ENCODE measurements at regions not wholly inside any gene's neighbourhood (a gene's known extent, or its start where the extent isn't known, plus 50 kb on each side); places are given as distances from the start of the nearest gene placed in this dataset.
"Not testable (repeated sequence)": the region's sequence is repeated elsewhere in the genome, so short reads cannot be mapped to it uniquely, and the experiment has no call there.

DNA sequence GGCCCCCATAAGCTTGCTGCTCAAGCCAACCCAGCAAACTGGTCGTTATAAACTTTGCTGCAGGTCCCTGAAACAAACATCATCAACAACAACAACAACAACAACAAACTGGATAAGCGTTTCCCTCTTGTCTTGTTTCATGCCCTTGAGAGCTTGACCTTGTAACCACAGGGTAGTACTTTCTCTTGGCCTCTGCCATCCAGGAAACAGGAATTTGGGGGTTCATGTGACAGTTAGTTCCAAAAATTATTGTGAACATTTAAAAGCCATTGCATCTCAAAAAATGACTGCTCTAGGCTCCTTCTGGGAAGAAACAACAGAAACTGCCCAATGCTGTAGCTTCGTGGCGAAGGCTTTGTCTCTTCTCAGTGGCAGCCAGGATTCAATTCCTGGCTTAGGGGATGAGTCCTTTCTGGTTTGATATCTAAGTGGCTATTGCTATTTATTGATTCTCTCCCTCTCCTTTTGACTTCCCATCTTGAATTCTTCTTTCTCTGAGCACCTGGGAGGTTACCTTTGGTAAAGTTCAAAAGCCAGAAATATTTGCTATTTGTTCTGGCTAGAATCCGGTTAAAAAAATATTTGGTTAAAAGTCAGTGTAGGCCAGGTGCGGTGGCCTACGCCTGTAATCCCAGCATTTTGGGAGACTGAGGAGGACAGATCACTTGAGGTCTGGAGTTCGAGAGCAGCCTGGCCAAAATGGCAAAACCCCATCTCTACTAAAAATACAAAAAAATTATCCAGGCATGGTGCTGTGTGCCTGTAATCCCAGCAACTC, 52.0 kb upstream of the CPM start:
- no peak for DNase-seq

DNA sequence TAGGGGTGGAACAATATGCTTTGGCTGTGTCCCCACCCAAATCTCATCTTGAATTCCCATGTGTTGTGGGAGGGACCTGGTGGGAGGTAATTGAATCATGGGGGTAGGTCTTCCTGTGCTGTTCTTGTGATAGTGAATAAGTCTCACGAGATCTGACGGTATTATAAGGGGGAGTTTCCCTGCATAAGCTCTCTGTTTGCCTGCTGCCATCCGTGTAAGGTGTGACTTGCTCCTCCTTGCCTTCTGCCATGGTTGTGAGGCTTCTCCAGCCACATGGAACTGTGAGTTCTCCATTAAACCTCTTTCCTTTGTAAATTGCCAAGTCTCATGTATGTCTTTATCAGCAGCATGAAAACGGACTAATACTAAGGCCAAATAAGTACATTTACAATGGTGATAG, 64.6 kb upstream of the CPM start:
- not testable (repeated sequence) for DNase-seq

- DNase-seq, result no peak
Observed at GRCh38 chr12:68998041-68998440, 65.1 kb upstream of the CPM start.

DNA sequence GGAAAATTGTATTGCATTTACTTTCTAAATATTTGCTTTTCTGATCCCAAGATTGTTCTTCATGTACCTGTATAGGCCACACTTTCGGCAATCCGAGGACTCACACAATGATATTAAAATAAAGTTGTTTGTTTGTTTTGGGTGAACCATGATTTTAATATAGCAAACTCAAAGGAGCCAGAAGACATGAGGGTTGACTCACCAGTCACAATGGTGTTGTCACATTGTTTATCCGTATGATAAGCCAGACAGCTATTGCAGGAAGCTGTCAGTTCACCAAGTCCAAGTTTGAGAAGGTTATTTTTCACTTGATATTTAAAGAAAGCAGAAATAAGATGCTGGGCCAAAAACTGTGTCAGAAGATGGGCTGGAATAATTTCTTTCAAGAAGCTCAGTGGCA, 67.1 kb upstream of the CPM start:
- DNase-seq, result no peak

- no peak for DNase-seq
Observed at GRCh38 chr12:69000540-69001243, 67.7 kb upstream of the CPM start.

GRCh38 chr12:69001251-69001650, 68.3 kb upstream of the CPM start:
- DNase-seq, result no peak

GRCh38 chr12:69002969-69003368, 70.0 kb upstream of the CPM start:
- no peak for DNase-seq

DNA sequence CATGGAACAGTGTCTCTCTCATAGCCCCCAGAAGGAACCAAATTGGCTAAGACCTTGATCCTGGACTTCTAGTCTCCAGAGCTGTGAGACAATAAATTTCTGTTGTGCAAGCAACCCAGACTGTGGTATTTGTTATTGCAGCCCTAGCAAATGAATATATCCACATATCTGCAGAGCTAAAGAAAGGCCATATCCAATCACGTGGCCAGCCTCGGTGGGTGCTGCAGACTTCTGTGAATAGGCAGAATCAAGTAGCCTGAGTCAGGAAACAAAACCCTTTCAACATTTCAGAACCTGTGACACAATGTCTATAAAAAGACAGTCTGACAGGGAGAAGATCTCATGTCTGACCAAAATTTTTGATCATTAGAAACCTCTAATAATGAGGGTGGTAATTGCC, 71.0 kb upstream of the CPM start:
- DNase-seq, result no peak

DNA sequence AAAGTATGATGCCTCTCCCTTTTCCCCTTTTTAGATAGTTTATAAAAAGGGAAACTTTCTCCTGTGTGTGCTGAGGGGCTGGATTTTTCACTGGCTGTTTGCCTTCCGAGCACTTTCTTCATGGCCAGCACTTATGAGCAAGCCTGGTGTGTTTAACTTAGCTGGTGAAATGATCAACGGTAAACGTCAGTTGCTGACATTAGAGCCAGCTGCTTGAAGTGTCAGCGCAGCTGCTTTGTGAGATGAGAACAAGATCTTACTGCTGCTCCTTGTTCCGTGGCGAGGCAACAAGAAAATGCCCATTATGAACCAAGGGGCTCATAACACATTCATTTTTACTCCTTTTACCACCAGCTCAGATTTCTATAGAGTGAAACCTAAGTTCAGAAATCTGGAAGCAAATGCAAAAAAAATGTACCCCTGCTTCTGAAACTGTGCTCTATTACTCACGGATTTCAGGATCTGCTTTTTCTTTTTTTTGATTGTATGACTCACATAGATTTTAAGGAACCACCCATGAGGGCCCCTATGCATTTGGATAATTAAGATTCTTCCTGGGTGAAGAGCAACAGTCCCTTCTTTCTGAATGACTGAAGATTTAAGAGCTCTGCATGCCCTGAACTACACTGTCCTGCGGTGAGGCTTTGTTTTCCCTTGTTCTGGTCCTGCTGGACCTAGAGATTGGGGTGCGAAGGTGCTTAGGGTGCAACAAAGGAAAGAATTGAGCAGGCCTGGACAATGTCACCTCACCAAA, 74.3 kb upstream of the CPM start:
- peak; percentile 66 to 77 for DNase-seq

DNA sequence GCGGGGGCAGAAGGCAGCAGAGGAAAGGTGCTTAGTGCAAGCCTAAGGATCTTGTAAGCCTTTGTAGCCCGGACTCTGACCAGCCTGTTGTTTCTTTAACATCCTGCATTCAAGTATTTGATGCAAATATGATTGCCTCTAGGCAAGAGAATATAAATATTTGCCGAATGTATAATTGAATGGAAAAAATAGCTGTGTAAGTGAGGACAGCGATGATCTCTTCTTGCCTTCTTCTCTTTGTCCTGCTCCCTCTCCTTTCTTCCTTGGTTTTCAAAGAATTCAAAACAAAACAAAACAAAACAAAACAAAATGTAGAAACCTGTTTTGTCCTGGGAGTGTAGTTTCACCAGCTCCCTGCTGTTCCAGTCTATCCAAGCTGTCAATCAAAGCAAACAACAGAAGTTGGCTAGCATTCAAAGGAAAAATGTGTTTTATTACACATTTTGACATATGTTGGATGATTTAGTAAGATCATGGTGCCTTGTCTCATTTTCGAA, 74.9 kb upstream of the CPM start:
- DNase-seq, result peak; percentile 7 to 17

- DNase-seq, result no peak
Observed at GRCh38 chr12:69008520-69008919, 75.5 kb upstream of the CPM start.

DNA sequence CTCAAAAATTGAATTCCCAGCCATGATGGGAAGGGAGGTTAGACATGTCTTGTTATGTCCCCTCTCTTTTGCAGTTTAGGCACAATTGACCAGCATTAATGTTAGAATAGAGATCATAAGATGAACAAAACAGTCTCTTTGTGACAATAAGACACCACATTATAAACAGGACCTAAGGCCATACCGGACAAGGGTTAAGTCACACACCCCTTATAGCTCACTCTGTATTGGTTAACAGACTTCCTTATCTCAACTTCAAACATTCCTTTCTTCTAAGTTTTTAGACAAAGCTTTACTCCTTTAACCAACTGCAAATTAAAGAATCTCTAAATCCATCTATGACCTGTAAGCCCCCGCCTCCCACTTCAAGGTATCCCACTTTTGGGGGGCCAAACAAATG, 81.1 kb upstream of the CPM start:
- DNase-seq, result no peak

DNA sequence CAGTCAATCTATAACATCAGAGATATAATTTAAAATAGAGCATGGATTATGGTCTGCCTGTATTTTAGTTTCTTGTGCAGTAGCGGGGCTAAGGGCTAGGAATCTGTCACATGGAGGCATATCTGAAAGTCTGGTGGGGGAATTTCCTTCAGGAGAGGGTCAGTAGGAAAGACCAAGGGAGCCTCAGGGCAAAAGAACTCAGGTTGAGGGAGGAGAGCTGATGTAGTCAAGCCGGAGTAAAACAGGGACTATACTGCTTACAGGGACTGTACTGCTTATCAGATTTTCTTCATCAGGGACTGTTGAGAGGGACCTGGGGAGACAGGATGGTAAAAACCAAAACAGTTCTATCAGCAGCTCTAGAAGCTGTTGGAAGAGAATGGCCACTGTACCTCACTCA, 82.0 kb upstream of the CPM start:
- DNase-seq, result no peak

- DNase-seq, result no peak
Observed at GRCh38 chr12:69015831-69016230, 82.9 kb upstream of the CPM start.

- no peak for DNase-seq
Observed at GRCh38 chr12:69019082-69019481, 86.1 kb upstream of the CPM start.

DNA sequence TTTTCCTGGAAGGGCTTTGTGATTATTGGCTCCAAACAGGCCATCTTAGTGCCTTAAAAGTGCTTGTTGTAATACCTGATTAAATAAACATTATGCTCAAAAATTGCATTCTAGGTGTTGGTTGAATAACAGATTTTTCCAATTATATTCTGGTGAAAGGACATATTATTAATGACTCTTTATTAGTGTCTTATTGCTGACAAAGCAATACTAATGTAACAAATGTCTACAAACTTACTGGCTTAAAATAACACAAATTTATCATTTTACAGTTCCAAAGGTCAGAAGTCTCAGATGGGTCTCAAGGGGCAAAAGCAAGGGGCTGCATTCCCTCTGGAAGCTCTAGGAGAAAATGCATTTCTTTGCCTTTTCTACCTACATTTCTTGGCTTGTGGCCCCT, 86.9 kb upstream of the CPM start:
- no peak for DNase-seq

- DNase-seq, result no peak
Observed at GRCh38 chr12:69022674-69023073, 89.7 kb upstream of the CPM start.

GRCh38 chr12:69023840-69024239, 90.9 kb upstream of the CPM start:
- no peak for DNase-seq

DNA sequence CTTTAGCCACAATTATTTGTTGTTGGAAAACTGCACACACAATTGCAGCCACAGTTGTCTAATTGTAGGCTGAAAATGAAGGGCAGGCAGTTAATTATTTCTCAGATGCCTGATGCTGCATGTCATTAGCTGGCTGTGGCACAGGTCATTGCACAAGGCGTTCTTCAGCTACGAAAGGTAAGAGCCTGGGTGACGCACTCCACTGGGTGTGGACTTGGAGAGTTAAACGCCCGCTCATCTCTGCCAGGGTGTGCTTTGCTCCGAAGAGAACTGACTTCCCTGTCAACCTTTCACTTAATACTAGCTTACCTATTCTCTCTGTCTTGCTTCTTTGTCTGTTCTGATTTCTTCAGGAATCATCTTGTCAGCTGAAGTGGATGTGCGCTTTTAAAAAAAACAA, 91.4 kb upstream of the CPM start:
- peak in 1 of 2 experiments; percentile 38 for DNase-seq

DNA sequence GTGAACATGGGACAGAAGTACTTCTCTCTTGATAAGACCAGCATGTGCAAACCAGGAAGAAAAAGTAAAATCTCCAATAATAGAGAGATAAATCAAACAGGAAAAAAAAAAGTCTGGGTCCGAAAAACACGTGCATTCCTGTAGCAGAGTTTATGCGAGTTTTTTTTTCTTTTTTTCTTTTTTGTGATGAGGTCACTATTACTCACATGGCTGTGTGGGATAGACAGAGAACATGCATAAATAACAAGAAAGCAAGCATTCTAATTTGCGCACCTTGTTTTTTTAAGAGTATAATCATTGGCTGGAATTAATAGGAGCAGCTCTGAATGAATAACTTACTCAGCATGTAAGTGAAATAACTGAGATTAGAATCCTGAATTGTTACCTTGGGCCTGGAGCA, 91.9 kb upstream of the CPM start:
- DNase-seq, result no peak

- no peak for DNase-seq
Observed at GRCh38 chr12:69026336-69026735, 93.4 kb upstream of the CPM start.

DNA sequence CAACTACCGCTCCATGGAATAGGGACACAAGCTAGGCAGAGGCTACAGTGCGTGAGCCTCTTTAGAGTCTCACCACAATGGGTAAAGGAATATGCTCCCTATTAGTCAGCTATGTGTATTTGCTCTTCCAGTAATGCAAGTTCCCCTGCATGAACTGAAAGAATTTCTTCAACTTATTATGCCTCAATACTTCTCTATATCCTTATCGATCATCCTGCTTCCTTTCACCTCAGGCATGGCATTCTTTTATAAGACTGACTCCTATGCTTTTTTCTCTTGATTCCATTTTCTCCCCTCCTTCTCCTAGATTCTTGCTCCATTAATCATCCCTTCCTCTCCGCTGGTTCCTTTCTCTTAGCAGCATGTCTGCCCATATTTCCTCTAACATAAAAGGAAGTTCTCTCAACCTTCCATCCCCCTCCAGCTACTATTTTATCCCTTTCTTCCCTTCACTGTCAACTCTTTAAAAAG, 94.5 kb upstream of the CPM start:
- DNase-seq, result no peak

DNA sequence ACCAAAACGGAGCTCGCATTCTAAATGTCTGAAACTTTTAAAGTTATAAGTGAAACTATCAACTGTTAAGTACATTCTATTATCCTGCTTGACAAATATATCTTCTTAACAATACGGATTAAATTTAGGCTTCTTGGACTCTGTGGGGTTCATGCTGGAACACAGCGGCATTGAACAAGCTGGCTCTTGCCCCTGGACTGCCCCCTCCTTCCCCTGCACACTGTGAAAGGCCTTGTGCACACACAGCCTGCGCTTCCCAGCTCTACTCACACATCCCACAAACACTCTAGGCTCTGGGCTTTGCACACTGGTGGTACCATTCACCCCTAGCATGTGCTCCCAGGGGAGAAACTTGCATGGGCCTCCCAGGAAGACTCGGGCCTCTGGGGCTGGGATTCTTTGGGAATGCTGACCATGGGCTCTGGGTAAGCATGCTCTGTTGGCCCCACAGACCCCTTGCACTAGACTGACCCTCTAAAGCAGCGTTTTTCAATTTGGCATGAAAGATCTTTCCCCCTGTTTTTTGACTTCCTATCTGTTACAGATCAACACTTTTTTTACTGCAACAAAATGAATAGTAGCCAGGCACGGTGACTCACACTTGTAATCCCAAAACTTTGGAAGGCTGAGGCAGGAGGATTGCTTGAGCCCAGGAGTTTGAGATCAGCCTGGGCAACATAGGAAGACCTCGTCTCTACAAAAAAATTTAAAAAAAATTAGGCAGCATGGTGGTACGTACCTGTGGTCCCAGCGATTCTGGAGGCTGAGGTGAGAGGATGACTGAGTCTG, 96.2 kb upstream of the CPM start:
- DNase-seq, result no peak

Data from SHP77 (cell line).